DMS 273 treated with DMSO at 0.1 percent for 48 hours (cell line): ENCODE measurements at regions not wholly inside any gene's neighbourhood (a gene's known extent, or its start where the extent isn't known, plus 50 kb on each side); places are given as distances from the start of the nearest gene placed in this dataset.

ENCODE experiments used
- DNase-seq: peaks from one replicate; lab custom pipeline; 2025; lab: John Stamatoyannopoulos, UW

GRCh38 chr1:94707321-94708298, 112.5 kb upstream of the SLC44A3 start:
- DNase-seq: no peak

GRCh38 chr1:94702442-94702815, 117.7 kb upstream of the SLC44A3 start:
- DNase-seq: no peak

- DNase-seq: no peak
These were observed 118.2 kb upstream of the SLC44A3 start for GRCh38 chr1:94701796-94702441.

- no peak for DNase-seq
These were observed 121.2 kb upstream of the SLC44A3 start for GRCh38 chr1:94698759-94699502.

- no peak for DNase-seq
These were observed 121.8 kb upstream of the SLC44A3 start for GRCh38 chr1:94698356-94698755.

- no peak for DNase-seq
These were observed 122.3 kb upstream of the SLC44A3 start for GRCh38 chr1:94697839-94698238.

- no peak for DNase-seq
These were observed 125.8 kb upstream of the SLC44A3 start for GRCh38 chr1:94694226-94694915.

GRCh38 chr1:94693435-94693834, 126.7 kb upstream of the SLC44A3 start:
- no peak for DNase-seq

GRCh38 chr1:94693029-94693428, 127.1 kb upstream of the SLC44A3 start:
- DNase-seq: no peak

- no peak for DNase-seq
These were observed 131.5 kb upstream of the SLC44A3 start for GRCh38 chr1:94688646-94689045.

GRCh38 chr1:94686882-94687281, 133.3 kb upstream of the SLC44A3 start:
- DNase-seq: no peak

- DNase-seq: no peak
These were observed 135.4 kb upstream of the SLC44A3 start for GRCh38 chr1:94684690-94685250.

- no peak for DNase-seq
These were observed 136.3 kb upstream of the SLC44A3 start for GRCh38 chr1:94683886-94684285.

- no peak for DNase-seq
These were observed 138.4 kb upstream of the F3 start for GRCh38 chr1:94680039-94680377.

- no peak for DNase-seq
These were observed 137.9 kb upstream of the F3 start for GRCh38 chr1:94679332-94680038.

- no peak for DNase-seq
These were observed 136.8 kb upstream of the F3 start for GRCh38 chr1:94678202-94678848.

- DNase-seq: no peak
These were observed 136.2 kb upstream of the F3 start for GRCh38 chr1:94677714-94678113.

- DNase-seq: no peak
These were observed 135.5 kb upstream of the F3 start for GRCh38 chr1:94677087-94677486.

GRCh38 chr1:94676686-94677085, 135.1 kb upstream of the F3 start:
- no peak for DNase-seq

- DNase-seq: no peak
These were observed 133.8 kb upstream of the F3 start for GRCh38 chr1:94675373-94675772.

- no peak for DNase-seq
These were observed 133.3 kb upstream of the F3 start for GRCh38 chr1:94674876-94675275.
